ENCODE measurements at regions not wholly inside any gene's neighbourhood (a gene's known extent, or its start where the extent isn't known, plus 50 kb on each side); places are given as distances from the start of the nearest gene placed in this dataset.

DNA sequence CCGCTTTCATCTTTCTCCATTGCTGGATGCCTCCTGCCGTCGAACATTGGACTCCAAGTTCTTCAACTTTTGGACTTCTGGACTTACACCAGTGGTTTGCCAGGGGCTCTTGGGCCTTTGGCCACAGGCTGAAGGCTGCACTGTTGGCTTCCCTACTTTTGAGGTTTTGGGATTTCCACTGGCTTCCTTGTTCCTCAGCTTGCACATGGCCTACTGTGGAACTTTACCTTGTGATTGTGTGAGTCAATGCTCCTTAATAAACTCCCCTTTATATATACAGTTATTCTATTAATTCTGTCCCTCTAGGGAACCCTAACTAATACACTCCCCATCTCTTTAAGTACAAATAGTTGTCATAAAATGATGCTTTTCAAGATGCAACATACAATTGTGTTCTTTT is 595.3 kb downstream of the ARAP2 start:
- no peak for DNase-seq

DNA sequence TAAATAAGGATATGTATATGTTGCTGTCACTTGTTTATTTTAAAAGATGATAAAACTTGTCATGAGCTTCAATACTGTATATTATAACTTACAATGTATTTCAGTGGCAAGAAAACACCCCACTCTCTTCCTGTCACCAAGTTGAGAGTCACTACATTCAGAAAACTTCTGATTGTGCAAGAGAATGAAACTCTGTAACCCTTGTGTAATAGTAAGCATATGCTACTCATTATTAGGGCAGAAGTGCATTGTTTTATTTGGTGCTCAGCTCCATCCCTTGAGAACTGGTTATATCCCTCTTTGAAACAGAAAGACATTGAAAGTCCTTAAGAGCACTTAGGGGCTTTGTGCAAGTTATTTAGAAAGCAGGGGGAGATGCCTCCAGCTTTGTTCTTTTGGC is 594.5 kb downstream of the ARAP2 start:
- no peak for DNase-seq

DNA sequence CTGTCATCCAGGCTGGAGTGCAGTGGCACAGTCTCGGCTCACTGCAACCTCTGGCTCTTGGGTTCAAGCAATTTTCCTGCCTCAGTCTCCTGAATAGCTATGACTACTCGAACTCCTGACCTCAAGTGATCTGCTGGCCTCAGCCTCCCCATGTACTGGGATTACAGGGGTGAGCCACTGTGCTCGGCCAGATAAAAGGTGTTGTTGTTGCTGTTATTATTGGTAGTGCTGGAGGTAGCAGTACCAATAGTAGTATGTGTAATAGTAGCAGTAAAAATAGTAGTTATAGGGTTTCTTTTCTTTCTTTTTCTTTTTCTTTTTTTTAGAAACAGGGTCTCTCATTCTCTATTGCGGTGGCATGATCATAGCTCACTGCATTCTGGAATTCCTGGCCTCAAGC is 592.1 kb downstream of the ARAP2 start:
- DNase-seq = no peak

DNA sequence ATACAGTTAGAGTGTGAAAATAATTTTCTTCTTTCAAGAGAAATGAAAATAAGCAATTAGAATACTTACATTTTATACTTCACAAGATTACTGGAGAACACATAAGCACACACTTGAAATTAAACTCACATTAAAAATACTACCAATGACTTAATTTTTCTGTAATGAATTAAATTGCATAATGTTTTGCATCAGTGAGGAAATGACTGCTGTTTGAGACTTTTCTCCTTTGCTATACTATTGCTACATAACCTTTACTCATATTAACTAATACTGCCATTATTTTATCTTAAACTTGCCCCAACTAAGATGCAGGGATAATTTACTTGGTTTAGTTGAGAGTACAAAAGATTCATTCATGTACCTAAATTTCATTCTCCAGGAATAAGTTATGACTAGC is 590.9 kb downstream of the ARAP2 start:
- no peak for DNase-seq

DNA sequence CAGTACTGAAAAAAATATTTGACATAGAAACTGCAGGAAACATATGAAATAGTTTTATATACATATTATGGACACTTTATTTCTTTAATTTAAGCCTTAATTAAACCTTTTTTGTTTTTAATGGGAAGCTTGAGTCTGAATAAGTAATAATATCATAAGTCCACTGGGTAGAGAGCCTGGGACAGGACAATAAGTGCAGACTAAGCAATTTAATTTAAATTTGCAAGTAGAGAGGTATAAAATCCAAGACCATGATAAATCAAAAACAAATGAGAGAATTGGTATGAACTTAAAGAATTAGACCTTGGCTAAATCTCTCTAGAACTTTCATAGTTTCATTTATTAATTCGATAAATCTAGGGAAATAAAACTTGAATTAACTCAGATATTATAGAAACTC is 571.2 kb downstream of the ARAP2 start:
- DNase-seq = no peak

DNA sequence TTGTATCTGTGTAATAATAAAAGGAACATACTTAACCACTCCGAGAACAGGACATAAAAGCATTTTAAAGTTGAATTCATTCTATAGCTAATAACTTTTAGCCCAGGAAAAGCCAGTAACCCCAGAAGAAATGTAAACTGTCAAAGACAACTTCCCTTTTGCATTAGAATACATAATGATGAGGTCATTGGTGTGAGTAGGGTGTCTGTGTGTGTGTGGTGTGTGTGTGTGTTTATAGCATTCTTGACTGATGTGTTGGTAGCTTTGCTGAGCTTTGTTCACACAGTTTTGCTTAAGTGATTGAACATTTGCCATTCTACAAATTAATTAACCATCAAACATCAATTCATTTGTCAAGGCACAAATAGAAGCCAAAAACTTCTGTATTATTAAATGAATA is 559.6 kb downstream of the ARAP2 start:
- DNase-seq = no peak

DNA sequence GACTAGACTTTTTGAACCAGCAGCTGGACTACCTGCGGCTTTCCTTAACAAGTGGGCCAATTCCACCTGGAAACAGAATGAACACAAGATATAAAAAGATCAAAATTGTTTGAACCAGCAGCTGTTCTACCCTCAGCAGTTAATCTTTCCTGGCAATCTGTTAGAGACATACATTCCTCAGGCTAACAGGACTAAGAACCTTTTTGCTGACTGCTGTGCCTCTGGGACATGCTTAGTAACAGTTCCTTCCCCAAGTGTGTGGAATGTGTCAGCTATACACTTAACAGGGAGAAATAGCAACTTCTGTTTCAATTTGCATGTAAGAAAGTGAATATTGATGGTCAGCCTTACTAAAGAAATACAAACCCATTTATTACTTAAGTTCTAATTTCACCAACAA is 554.4 kb downstream of the ARAP2 start:
- DNase-seq = no peak

DNA sequence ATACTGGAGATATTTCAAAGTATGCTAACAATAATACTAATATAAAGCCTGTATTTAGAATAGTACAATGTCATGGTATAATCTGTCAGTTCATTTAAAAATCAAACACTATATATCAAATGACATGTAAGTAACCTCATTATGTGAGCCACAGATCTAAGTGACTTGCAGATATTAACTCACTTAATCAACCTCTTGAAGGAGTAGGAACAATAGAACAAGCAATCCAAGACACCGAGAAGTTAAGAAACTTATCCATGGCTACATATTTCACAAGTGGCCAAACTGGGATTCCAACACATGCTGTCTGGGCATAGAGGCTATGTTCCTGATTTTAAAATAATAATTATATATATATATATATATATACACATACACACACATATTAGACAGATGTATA is 554.0 kb downstream of the ARAP2 start:
- no peak for DNase-seq

DNA sequence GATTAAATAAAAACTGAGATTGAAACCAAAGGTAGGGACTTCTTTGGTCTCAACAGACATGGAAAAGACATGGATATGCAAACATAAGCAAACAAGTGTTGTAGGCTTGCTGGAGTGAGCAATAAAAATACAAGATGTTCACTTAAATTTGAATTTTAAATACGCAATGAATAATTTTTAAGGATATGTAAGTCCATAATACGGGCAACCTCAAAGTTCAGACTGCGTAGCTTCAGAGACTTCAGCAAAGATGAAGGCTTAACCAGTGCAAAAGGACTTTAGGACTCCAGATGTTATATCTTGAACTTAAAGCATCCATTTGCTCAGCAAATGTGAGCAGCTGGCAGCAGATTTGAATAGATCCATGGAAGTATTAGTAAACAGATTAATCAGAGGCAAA is 549.3 kb downstream of the ARAP2 start:
- no peak for DNase-seq

DNA sequence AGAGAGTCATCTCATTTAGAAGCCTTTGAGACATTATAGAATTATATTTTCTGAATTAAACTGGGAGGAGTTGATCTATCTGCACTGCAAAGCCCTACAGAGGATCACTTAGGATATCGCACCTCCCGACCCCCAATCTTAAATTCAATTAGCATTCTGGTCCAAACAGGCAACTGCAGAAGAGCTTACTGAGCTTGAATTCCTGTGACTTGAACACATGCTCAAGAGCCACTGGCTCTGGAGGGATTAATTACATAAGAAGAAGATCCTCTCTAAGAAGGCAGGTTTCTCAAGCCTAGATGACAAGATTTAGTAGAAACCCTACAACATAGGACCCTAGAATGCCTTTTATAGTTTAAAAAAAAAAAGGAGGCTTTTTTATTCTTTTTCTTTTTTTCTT is 548.9 kb downstream of the ARAP2 start:
- no peak for DNase-seq

DNA sequence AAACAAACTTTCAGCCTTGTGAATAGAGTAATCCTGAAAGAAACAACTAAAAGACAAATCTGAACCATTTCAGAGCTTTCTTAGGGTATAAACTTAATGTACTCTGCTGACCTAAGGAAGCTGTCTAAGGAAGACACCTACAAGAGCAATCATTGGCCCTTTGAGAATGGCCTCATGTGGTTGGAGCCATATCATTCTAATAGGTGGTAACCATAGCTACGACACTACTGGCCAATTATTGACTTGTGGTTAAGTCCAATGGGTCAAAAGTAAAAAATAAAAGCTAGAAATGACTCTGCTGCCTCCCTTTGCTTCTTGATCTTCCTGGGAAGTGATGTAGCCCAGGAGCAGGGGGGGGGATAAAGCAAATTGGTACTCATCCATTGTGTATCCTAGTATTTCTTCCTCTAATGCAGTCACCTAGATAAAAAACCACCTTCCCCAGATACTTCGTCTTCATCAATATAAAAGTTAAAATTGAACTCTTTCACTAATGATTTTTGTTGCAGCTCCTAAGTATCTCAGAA is 547.0 kb downstream of the ARAP2 start:
- no peak for DNase-seq

DNA sequence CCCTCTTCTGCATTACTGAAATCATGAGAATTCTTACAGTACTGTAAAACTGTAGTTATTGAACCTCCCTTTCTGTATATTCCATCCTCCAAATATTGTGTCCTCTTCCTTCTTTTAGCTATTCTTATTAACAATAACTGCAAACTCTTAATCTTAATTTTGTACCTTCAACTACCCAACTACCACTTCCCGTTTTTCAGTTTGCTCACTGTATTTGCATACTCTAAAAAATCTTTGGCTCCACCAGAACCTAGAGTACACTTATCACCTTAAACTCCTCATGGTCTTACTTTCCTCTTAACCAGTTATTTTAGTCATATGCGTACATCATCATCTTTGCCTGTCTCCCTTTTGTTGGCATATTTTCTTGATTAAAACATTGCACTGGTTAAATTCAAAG is 543.7 kb downstream of the ARAP2 start:
- DNase-seq = no peak

DNA sequence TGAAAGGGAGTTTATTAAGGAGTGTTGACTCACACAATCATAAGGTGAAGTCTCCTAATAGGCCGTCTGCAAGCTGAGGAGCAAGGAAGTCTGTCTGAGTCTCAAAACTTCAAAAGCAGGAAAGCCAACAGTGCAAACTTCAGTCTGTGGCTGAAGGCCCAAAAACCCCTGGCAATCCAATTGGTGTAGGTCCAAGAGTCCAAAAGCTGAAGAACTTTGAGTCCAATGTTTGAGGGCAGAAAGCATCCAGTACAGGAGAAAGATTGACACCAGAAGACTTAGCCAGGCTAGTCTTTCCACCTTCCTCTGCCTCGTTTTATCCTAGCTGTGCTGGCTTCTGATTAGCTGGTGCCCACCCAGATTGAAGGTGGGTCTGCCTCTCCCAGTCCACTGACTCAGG is 535.2 kb downstream of the ARAP2 start:
- no peak for DNase-seq

DNA sequence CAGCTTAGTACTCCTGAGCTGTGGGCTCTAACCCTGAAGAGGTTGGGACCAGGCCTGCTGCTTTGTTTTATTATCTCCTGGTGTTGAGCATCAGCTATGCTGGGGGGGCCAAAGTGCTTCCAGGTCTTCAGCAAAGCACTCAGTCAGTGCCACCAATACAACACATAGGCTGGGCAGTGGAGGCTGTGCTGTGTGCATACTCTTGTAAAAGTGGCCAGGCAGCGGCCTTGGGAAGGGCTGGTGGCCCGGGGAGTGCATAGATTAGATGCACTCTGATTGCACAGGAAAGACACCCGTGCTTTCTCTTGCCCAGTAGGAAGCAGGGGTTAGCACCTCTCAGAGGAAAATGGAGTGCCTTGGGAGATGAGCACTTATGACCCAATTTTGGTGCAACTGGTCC is 534.0 kb downstream of the ARAP2 start:
- no peak for DNase-seq

DNA sequence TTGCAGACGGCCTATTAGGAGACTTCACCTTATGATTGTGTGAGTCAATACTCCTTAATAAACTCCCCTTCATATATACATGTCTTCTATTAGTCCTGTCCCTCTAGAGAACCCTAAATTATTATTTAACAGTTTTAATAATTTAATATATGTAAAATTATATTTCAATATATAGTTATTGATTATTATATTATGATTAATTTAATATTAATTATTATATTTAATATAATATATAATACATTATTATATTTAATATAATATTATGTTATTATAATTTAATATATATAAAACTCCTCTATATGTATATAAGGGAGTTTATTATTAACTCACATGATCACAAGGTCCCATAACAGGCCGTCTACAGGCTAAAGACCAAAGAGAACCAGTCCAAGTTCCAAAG is 533.2 kb downstream of the ARAP2 start:
- DNase-seq = no peak

DNA sequence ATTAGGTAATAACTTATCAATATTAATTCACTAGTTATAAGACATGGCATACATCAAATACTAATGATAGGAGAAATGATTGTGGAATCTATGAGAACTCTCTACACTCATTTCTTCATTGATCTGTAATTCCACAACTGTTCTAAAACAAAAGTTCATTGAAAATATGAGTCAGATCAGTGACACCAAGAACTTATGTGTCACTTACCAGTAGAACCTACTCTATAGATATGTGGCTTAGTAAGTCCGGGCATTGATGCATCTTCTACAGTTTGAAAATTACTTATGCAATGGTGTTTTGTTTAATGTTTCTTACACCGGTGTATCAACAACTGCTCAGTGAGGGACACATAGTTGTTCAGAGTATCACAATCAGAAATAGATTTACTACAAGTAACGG is 520.3 kb downstream of the ARAP2 start:
- DNase-seq = no peak

DNA sequence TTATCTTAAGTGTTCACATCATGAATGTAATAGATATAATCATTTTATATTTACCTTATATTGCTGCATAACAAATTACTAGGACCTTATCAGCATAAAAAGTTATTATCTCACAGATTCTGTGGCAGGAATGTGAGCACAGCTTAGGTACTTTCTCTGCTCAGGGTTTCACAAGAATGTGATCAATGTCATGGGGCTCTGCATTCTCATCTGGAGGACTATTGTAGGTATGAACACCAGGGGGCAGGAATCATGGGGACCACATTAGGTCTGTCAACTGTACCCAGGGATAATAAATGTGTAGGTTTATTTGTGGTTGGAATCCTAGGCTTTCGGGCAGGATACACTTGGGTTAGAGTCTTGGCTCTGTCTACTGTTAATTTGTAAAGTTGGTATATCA is 519.2 kb downstream of the ARAP2 start:
- DNase-seq = no peak

DNA sequence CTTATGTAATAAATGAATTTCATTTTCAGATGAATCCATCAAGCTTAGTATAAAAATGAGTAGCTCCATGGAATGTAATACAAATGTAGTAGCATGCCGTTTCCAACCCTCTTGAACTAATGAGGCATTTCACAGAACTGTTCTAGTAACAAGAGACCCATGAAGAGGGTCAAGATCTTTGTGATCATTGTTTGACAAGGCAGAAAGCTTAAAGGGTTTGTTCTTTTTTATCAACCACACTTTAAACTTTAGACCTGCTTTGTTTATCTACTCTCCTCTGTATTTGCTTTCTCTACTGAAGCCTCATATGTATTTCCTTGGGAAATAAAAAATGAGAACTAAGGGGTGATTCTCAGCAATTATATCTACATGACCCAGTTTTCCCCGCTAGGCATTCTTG is 513.9 kb downstream of the ARAP2 start:
- DNase-seq = no peak

DNA sequence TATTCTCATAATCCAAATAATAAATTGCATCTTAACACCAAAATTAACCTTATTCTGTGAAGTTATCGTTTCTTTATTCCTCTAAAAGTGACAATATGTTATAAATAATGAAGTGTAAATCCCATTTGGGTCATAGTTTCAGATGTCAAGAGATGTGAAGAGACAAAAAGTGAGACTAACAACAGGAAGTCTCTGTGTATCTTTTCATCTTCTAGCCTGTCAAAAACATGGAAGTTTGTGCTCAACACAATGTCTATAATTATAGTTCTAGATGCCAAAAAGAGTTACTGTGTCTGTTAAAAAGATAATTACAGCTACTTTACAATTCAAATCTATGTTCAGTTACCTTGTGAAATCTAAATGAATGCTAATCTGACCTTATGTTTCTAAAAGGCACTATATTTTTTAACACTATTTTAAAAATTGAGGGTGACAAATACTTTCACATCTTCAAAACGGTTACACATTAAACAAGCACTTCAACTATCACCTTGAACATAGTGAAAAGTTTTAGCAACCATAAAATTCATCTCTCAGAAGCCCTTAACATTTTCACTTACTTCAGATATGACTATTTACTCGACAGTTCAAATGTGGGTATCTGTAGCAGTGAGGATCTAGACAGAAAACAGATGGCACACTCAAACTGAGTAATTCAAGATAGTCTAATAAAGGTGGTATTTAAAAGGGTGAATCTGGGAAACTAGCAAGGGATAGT is 509.8 kb downstream of the ARAP2 start:
- no peak for DNase-seq

DNA sequence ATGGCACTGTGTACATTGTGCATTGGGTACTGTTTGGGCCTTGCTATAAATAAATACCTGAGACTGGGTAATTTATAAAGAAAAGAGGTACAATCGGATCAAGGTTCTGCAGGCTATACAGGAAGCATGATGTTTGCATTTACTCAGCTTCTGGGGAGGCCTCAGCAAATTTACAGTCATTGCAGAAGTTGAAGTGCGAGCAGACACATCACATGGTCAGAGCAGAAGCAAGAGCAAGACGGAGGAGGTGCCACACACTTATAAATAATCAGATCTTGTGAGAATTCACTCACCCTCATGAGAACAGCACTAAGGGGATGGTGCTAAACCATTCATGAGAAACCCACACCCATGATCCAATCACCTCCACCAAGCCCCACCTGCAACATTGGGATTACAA is 505.0 kb downstream of the ARAP2 start:
- no peak for DNase-seq

DNA sequence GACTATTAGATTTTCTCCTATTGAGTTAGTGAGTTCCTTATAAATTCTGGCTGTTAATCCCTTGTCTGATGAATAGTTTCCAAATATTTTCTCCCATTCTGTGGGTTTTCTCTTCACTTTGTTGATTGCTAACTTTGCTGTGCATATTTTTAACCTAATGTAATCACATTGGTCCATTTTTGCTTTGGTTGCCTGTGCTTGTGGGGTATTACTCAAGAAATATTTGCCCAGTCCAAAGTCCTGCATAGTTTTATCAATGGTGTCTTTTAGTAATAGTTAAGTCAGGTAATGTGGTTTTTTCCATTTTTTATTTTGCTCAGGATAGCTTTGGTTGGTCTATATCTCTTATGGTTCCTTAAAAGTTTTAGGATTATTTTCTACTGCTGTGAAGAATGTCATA is 490.3 kb downstream of the ARAP2 start:
- DNase-seq = no peak

DNA sequence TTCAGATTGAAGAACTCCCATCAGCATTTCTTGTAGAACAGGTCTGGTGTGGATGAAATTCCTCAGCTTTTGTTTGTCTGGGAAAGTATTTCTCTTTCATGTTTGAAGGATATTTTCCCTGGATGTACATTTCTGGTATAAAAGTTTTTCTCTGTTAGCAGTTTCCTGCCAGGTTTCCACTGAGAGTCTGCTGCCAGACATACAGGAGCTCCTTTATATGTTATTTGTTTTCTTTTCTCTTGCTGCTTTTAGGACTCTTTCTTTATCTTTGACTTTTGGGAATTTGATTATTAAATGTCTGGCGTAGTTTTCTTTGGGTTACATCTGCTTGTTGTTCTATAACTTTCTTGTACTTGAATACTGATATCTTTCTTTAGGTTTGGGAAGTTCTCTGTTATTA is 486.5 kb downstream of the ARAP2 start:
- DNase-seq = no peak

DNA sequence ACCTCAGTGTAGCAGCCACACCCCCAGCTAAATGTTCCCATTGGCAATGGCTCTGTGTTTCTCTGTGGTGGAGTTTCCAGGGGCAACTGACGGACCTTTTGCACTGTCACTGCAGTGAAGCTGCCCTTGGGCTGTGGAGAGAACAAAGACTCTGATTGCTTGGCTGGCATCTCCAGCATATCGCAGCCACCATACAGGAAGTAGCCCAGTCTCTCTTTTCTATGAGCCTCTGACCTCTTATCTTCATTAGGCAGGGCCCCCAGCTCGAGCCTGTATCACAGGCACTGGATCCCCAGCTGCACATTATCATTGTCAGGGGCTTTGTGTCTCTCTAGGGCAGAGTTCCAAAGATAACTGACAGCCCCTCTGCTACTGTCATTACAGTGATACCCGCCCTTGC is 483.5 kb downstream of the ARAP2 start:
- DNase-seq = no peak

DNA sequence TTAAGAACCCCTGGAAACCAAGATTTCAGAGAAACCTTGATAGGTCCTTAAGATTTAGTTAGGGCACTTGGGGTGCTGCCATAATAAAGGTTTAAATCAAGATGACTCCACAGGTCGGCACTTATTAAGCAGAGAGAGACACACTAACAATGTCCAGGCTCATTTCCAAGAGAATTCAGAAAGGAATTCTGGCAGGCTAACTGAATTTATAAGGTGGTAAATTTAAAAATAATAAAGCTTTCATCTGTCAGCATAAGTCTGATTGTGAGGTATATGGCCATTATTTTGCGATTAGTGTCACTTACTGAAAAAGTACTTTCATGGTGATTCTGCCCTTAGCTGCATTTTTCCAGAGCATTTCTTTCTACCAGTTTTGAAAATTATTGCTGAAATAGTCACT is 472.7 kb downstream of the ARAP2 start:
- DNase-seq = no peak

DNA sequence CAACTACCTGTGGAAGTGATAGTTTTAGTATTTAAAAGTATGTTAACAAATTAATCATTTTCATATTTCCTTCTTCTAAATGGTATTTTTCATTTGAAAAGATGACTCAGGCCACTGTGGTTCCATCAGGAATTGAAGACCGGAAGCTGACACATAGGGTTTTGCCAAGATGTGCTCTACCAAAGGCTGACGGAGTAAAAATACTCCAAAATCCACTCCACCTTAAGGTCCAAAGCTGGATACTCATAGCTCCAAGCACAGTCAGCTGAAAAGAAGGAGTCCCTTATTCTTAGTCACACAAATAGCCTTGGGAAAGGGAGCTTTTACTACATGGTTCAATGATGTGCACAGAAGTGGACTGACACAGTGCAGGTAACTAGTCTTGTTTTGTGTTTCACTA is 472.0 kb downstream of the ARAP2 start:
- no peak for DNase-seq

Data from right kidney (tissue), 1 donor.